ENCODE measurements at regions not wholly inside any gene's neighbourhood (a gene's known extent, or its start where the extent isn't known, plus 50 kb on each side); places are given as distances from the start of the nearest gene placed in this dataset.
"Not testable (repeated sequence)": the region's sequence is repeated elsewhere in the genome, so short reads cannot be mapped to it uniquely, and the experiment has no call there.

DNA sequence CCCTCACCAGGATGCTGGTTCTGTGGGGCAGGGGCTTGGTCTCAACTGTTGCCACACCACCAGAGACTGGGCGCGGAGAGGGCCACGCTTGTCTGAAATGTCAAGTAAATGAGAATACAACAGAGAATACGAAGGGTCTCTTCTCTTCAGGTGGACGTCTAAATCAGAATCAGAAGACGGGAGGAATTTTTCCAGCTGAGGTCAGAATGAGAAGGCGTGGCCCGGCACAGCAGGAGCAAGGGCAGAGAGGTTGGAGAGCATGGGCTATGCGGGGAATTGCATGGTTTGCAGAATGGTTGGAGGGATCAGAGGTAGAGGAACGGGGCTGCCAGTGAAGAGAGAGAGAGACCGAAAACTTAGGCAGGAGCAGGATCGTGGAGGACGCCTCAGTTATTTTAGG, 337.9 kb downstream of the QKI start:
- H3K27ac ChIP-seq (ENCODE audit: low read length): no peak overlapping the region
- 100% methylated on average over 1 of the region's 13 CpGs for WGBS (ENCODE audit: insufficient coverage, low lambda C conversion rate)
- H3K4me3 ChIP-seq (ENCODE audit: low read length): no peak overlapping the region
- H3K4me1 ChIP-seq (ENCODE audit: control insufficient read depth, insufficient read depth, low read length): no peaks in the 10 kb centered on the region
- H3K36me3 ChIP-seq (ENCODE audit: control insufficient read depth, insufficient read depth, low read length): no peaks in the 10 kb centered on the region
- no peaks in the 10 kb centered on the region for H3K27me3 ChIP-seq (ENCODE audit: control insufficient read depth, insufficient read depth, low read length)
- peaks cover 3% of the 10 kb centered on the region for H3K9me3 ChIP-seq (ENCODE audit: control insufficient read depth, low read depth, low read length)
- no peak for DNase-seq

DNA sequence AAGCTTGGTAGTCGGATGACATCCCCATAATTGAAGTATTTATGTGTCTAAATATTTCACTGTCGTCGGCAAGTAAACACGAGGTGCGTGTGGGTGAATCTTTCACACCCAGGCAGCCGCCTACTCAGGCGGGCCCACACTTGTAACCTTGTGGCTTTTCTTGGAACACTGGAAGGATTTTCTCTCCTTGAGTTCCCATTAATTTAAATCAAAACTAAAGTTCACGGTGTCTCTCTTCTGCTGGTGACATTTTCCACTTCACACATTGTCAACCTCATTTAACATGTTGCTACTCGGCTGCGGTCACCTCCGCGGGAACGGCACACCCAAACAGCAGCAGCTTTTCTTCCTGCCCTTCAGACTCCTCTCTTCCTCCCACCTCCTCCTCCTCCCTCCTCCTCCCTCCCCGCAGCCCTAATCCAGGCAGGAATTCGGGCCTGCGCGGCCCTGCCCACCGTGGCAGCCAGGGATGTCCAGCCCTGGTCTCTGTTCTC, 336.6 kb downstream of the QKI start:
- H3K36me3 ChIP-seq (ENCODE audit: control insufficient read depth, insufficient read depth, low read length): no peaks in the 10 kb centered on the region
- H3K27ac ChIP-seq (ENCODE audit: low read length): no peak overlapping the region
- DNase-seq: no peak
- WGBS (ENCODE audit: insufficient coverage, low lambda C conversion rate): 75% methylated on average over 5 of the region's 18 CpGs
- no peaks in the 10 kb centered on the region for H3K4me1 ChIP-seq (ENCODE audit: control insufficient read depth, insufficient read depth, low read length)
- no peak overlapping the region for H3K4me3 ChIP-seq (ENCODE audit: low read length)
- peaks cover 3% of the 10 kb centered on the region for H3K9me3 ChIP-seq (ENCODE audit: control insufficient read depth, low read depth, low read length)
- H3K27me3 ChIP-seq (ENCODE audit: control insufficient read depth, insufficient read depth, low read length): no peaks in the 10 kb centered on the region

DNA sequence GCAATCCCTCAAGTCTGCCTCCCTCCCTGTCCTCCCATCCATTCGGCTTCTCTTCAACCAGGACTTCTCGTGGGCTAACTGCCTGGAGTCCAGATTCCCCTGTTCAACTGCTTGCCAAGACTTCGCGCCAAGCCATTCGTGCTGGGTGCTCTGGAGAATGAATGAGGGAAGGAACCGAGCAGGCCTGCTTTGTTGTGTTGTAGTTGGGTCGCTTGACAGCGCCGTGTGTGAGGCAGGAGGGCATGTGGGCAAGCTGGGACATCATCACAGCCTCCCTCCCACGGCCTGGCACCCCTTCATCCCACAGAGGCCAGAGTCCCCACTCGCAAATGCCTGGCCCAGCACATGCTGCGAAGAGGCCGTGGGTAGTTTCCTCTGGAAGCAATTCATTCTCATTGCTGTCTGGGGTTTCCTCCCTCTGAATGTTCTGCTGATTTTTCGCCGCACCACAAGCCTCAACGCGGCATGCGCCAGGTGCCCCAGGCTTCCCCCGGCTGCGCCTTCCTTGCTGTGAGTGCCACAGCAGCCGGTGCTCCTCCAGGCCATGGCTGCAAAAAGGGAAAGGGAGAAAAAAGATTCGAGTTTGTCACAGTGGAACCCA, 336.0 kb downstream of the QKI start:
- DNase-seq: no peak

DNA sequence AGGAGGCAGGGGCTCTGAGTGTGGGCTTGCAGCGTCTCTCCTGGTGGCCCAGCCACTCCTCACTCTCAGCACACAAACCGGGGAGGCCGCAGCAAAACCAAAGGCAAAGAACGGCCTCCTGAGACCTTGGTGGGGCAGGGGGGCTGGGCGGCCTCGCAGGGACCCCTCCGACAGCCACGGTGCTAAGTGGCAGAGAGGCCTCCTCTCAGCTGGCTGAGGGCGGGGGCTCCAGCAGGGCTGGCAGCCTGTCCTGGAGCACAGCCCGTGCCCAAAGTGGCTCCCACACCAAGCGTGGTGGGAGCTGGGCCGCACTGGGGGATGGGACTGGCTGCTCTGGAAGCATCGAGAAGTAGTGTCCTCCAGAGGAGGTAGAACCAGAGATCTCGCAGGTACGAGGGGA, 334.4 kb downstream of the QKI start:
- Histone ChIP-seq H3K4me3 (ENCODE audit: low read length) (no peak overlapping the region), H3K9me3 (ENCODE audit: control insufficient read depth, low read depth, low read length) (peaks cover 3% of the 10 kb centered on the region)

More for the DNA sequence above, 336.0 kb downstream of the QKI start:
- H3K4me3 ChIP-seq (ENCODE audit: low read length): no peak overlapping the region
- no peaks in the 10 kb centered on the region for H3K36me3 ChIP-seq (ENCODE audit: control insufficient read depth, insufficient read depth, low read length)
- no peak overlapping the region for H3K27ac ChIP-seq (ENCODE audit: low read length)
- H3K9me3 ChIP-seq (ENCODE audit: control insufficient read depth, low read depth, low read length): peaks cover 3% of the 10 kb centered on the region
- no CpG with 5 or more reads among the region's 22 CpGs for WGBS (ENCODE audit: insufficient coverage, low lambda C conversion rate)
- no peaks in the 10 kb centered on the region for H3K4me1 ChIP-seq (ENCODE audit: control insufficient read depth, insufficient read depth, low read length)
- no peaks in the 10 kb centered on the region for H3K27me3 ChIP-seq (ENCODE audit: control insufficient read depth, insufficient read depth, low read length)

DNA sequence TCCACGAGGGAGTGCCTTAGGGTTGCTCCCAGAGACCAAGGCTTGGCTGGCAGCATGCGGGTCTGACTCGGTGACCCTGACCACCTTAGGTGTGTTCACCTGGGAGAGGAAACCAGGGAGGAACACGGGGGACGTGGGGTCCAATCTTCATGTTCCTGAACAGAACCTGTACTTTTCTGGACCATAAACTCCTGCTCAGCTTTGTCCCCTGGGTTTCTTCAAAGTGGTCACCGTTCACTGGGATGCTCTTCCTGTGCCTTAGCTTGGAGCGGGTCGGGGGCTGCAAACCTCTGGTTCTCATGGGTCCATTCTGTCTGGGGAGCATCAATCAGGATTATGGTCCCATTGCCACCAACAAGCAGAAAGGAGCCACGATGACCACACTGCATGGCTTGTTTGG, 333.5 kb downstream of the QKI start:
- Histone ChIP-seq H3K9me3 (ENCODE audit: control insufficient read depth, low read depth, low read length) (peaks cover 3% of the 10 kb centered on the region), H3K27ac (ENCODE audit: low read length) (no peak overlapping the region), H3K36me3 (ENCODE audit: control insufficient read depth, insufficient read depth, low read length) (no peaks in the 10 kb centered on the region), H3K27me3 (ENCODE audit: control insufficient read depth, insufficient read depth, low read length) (no peaks in the 10 kb centered on the region), H3K4me3 (ENCODE audit: low read length) (no peak overlapping the region), H3K4me1 (ENCODE audit: control insufficient read depth, insufficient read depth, low read length) (no peaks in the 10 kb centered on the region)
- WGBS (ENCODE audit: insufficient coverage, low lambda C conversion rate): no CpG with 5 or more reads among the region's 9 CpGs
- DNase-seq: no peak

More for the DNA sequence above, 334.4 kb downstream of the QKI start:
- no peaks in the 10 kb centered on the region for H3K4me1 ChIP-seq (ENCODE audit: control insufficient read depth, insufficient read depth, low read length)
- no peaks in the 10 kb centered on the region for H3K36me3 ChIP-seq (ENCODE audit: control insufficient read depth, insufficient read depth, low read length)
- no peak for DNase-seq
- WGBS (ENCODE audit: insufficient coverage, low lambda C conversion rate): no CpG with 5 or more reads among the region's 15 CpGs
- no peak overlapping the region for H3K27ac ChIP-seq (ENCODE audit: low read length)
- no peaks in the 10 kb centered on the region for H3K27me3 ChIP-seq (ENCODE audit: control insufficient read depth, insufficient read depth, low read length)

DNA sequence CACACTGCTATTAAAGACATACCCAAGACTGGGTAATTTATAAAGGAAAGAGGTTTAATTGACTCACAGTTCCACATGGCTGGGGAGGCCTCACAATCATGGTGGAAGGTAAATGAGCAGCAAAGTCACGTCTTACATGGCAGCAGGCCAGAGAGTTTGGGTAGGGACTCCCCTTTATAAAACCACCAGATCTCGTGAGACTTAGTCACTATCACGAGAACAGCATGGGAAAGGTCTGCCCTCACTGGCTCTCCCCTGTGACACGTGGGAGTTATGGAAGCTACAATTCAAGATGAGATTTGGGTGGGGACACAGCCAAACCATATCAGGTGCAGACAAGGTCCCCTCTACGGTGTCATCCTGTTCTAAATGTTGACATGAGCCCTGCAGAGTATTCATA, 332.5 kb downstream of the QKI start:
- H3K9me3 ChIP-seq (ENCODE audit: control insufficient read depth, low read depth, low read length); H3K4me1 ChIP-seq (ENCODE audit: control insufficient read depth, insufficient read depth, low read length); H3K27ac ChIP-seq (ENCODE audit: low read length); H3K27me3 ChIP-seq (ENCODE audit: control insufficient read depth, insufficient read depth, low read length); H3K36me3 ChIP-seq (ENCODE audit: control insufficient read depth, insufficient read depth, low read length); DNase-seq; H3K4me3 ChIP-seq (ENCODE audit: low read length): not testable (repeated sequence)
- WGBS (ENCODE audit: insufficient coverage, low lambda C conversion rate): no CpG with 5 or more reads among the region's 5 CpGs

DNA sequence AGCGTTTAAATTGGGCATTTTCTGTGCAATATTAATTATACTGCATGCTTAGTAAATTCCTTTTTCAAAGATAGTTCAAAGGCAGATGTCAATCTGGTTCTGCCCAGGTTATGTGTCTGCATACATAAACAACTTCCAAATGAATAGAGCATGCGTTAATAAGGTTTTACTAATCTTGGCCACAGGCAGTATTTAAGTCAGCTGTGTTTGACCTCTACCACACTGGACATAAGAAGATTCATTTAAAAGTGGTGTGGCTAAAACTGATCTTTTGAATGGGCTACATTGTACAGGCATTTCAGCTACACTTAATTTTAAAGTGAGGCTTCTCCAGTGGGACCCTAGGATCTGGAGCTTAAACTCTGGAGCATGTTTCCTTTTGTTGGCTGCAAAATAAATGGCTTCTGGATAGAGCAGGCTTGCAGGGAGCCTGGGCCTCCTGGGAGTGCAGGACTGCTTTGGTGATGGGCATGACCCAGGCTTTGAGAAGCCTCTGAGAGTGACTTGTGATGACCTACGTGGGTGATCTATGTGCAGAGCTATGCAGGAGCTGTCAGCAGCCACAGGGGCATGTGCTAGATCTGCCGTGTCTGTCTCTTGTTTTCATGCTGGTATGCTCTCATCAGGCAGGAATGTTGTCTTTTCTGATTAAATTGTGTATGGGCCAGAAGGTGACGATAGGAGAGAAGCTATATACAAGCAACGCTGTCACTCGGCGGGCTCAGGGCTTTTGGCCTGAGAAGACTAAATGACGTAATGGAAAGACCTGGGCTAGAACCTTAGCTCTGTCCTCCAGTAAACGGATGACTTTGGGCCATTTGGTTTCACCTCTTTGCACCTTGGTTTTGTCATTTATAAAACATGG, 331.2 kb downstream of the QKI start:
- Histone ChIP-seq H3K4me3 (ENCODE audit: low read length) (no peak overlapping the region), H3K27me3 (ENCODE audit: control insufficient read depth, insufficient read depth, low read length) (no peaks in the 10 kb centered on the region), H3K9me3 (ENCODE audit: control insufficient read depth, low read depth, low read length) (no peaks in the 10 kb centered on the region), H3K36me3 (ENCODE audit: control insufficient read depth, insufficient read depth, low read length) (no peaks in the 10 kb centered on the region), H3K27ac (ENCODE audit: low read length) (no peak overlapping the region), H3K4me1 (ENCODE audit: control insufficient read depth, insufficient read depth, low read length) (no peaks in the 10 kb centered on the region)
- 72% methylated on average over 3 of the region's 10 CpGs for WGBS (ENCODE audit: insufficient coverage, low lambda C conversion rate)
- peak in 1 of 2 donors; percentile 8 for DNase-seq

DNA sequence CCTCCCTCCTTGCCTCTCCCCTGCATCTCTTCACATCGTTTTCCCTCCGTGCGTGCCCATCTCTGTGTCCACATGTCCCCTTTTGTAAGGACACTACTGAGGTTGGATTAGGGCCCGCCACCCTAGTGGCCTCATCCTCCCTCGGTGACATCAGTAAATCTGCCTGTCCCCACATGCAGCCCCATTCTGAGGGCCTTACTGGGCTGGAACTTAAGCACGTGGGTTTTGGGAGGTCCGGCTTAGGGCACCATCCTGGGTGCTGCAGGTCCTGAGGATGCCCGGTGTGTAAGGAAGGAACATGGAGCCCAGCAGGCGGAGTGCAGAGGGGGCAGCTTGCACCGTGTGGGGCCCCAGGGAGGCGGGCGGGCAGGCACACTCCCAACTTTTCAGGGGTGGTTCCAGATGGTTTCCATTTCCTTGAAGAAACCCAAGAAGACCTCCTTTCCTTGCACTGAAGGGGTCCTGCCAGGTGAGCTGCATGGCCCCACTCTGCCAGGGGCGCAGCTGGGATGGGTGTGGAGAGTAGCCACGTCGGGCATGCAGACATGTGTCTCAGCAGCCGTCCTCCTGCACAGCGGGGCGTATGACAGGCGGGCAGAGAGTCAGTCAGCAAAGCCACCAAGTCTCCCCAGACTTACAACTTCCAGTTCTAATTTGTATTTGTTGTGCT, 329.9 kb downstream of the QKI start:
- H3K9me3 ChIP-seq (ENCODE audit: control insufficient read depth, low read depth, low read length): no peaks in the 10 kb centered on the region
- H3K36me3 ChIP-seq (ENCODE audit: control insufficient read depth, insufficient read depth, low read length): no peaks in the 10 kb centered on the region
- H3K4me3 ChIP-seq (ENCODE audit: low read length): no peak overlapping the region
- H3K27ac ChIP-seq (ENCODE audit: low read length): no peak overlapping the region
- WGBS (ENCODE audit: insufficient coverage, low lambda C conversion rate): no CpG with 5 or more reads among the region's 19 CpGs
- H3K27me3 ChIP-seq (ENCODE audit: control insufficient read depth, insufficient read depth, low read length): no peaks in the 10 kb centered on the region
- DNase-seq: no peak
- no peaks in the 10 kb centered on the region for H3K4me1 ChIP-seq (ENCODE audit: control insufficient read depth, insufficient read depth, low read length)

DNA sequence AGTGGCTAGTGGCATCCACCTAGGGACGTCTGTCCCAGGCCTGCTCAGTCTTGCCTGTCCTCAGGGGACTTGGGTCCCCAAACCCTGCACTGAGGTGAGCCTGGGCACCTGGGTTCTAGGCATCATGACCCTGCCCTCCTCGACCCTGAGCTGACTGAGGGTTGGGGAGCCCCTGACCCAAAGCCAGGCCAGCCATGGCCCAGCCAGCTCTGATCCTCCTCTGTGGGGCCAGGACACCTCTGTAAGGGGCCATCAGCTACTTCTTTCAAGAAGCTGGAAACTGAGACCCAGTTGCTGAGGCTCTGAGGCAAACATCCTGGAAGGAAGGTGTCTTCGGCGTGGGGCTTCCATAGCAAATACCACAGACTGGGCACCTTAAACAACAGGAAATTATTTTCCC, 329.3 kb downstream of the QKI start:
- H3K27ac ChIP-seq (ENCODE audit: low read length): no peak overlapping the region
- H3K36me3 ChIP-seq (ENCODE audit: control insufficient read depth, insufficient read depth, low read length): no peaks in the 10 kb centered on the region
- H3K4me1 ChIP-seq (ENCODE audit: control insufficient read depth, insufficient read depth, low read length): no peaks in the 10 kb centered on the region
- DNase-seq: no peak
- WGBS (ENCODE audit: insufficient coverage, low lambda C conversion rate): no CpG with 5 or more reads among the region's 4 CpGs
- H3K4me3 ChIP-seq (ENCODE audit: low read length): no peak overlapping the region
- no peaks in the 10 kb centered on the region for H3K27me3 ChIP-seq (ENCODE audit: control insufficient read depth, insufficient read depth, low read length)
- no peaks in the 10 kb centered on the region for H3K9me3 ChIP-seq (ENCODE audit: control insufficient read depth, low read depth, low read length)

DNA sequence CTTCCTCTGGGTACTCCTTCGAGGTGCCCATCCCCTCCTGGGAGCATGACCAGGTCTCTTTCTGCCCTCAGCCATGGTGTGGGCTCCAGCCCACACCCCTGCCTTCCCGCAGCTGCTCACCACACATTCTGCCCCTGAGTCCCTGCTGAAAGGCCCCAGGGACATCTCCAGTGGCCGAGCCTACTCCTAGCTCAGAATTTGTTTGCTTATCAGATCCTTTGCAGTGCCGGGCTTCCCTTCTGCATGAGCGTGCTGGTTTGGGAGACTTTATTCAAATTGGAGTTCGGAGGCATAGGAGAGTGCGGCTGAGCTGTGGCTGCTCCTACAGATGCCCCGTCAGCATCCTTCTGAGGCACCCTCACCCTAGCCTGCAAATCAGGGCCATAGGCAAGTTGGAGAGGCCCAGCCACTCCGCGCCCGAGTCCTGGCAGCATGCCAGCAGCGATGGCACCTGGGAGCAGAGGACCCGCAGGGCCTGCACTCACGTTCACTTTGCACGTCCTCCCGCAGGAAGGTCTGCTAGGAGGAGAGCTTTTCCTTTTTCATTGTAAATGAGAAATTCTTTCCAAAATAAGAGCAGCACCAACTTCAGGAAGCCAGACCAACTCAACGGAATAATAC, 327.3 kb downstream of the QKI start:
- Histone ChIP-seq H3K4me3 (ENCODE audit: low read length) (no peak overlapping the region), H3K36me3 (ENCODE audit: control insufficient read depth, insufficient read depth, low read length) (no peaks in the 10 kb centered on the region), H3K27ac (ENCODE audit: low read length) (no peak overlapping the region), H3K27me3 (ENCODE audit: control insufficient read depth, insufficient read depth, low read length) (no peaks in the 10 kb centered on the region), H3K9me3 (ENCODE audit: control insufficient read depth, low read depth, low read length) (no peaks in the 10 kb centered on the region), H3K4me1 (ENCODE audit: control insufficient read depth, insufficient read depth, low read length) (no peaks in the 10 kb centered on the region)
- no peak for DNase-seq
- WGBS (ENCODE audit: insufficient coverage, low lambda C conversion rate): no CpG with 5 or more reads among the region's 17 CpGs
